Forelimb muscle (tissue), 1 donor: ENCODE measurements at regions not wholly inside any gene's neighbourhood (a gene's known extent, or its start where the extent isn't known, plus 50 kb on each side); places are given as distances from the start of the nearest gene placed in this dataset.

ENCODE experiments used
- DNase-seq: peaks from one replicate; pipeline ENCODE4 v3.0.0-alpha.2; 2013; ENCODE audit warnings: low read depth

GRCh38 chr7:121525155-121525819 lies 129.2 kb upstream of the FAM3C start:
- no peak for DNase-seq

DNA sequence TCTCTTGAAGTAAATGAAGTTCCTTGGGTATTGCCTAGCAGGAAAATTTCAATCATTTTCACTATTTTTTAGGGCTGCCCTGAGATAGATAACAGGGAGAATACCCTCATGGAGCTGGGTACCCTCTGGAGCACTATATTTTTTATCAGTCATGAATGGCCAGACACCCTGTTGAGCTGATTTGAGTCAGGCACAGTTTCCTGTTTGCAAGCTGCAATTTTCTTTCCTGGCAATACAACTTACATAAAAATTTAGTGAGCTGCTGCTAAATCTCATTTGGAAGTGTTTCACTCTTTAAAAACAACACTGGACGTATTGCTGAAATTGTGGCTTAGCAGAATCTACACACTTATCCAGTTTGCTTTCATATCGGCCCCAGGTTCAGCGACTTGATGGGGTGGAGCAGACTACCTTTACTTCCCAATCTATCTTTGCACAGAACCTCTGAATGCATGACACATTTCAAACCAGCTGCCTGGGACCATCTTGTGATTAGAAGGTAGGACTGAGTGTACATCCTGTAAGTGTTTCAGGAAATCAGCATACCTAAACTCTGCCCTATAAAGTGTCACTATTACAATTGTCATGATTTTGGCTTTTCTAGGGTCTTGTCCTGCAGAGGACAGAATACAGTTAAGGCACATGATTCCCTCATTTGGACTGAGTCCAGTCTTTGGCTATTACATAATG lies 125.7 kb upstream of the FAM3C start:
- DNase-seq: no peak

DNA sequence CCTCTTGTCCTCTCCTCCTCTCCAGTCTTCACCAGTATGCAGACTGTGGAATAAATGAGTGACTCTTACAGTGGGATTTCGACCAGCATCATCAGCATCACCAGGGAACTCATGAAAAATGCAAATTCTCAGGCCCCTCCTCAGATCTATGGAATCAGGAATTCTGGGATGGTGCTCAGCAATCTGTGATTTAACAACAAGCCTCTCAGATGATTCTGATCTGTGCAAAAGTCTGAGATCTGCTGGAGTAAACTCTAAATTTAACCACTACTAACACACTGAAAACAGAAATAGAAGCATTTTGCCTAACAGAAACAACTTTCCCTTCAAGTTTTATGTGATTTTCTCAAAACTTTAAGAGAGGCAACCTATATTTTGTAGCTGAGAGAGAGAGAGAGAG lies 124.8 kb upstream of the FAM3C start:
- DNase-seq: no peak

- DNase-seq: no peak
Observed at GRCh38 chr7:121519548-121520521, 123.7 kb upstream of the FAM3C start.

DNA sequence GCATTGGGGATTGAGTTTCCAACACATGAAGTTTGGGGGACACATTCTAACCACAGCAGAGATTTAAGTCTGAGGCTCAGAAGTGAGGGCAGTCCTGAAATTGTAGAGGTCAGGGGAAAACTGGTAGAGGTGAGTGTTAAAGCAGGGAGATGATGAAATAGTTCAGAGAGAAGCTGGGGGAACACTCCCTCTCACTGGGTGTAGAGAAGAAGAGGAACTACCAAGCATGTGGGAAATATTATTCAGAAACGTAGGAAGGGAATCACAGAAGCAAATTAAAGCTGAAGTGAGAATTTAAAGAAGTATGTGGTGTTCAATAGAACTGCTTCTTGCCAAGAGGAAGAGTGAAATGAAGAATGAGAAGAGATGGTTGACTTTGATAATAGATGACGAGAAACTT lies 121.5 kb upstream of the FAM3C start:
- no peak for DNase-seq

- no peak for DNase-seq
Observed at GRCh38 chr7:121516821-121517220, 120.7 kb upstream of the FAM3C start.

DNA sequence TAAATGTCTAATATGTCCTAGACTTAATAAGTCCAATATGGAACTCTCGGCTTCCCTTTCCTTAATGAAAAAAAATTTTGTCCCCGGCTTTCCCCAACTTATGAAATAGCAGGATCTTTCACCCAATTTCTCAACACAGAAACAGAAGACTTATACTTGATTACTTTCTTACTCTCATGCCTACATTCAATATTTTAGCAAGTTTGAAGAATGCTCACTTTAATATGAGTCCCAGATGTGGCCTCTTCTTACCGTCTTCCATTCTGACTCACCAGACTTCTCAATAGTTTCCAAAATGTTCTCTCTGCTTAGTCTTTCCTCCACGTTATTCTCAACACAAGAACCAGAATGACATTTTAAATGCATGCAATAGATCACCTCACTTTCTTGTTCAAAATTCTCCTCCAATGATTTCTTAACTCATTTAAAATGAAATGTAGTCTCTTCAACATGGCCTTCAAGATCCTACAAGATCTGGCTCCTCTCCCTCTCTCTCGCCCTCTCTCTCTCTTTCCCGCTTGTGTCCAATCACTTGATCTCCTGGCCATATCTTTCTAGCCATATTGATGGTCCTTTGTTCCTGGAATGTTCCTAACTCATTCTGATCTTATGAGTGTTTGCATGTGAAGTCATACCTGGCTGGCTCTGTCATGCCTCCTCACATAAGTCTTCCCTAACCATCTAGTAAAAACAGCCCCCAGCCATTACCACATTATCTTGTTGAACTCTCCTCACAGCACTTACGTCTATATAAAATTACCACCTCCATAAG lies 119.7 kb upstream of the FAM3C start:
- DNase-seq: no peak

DNA sequence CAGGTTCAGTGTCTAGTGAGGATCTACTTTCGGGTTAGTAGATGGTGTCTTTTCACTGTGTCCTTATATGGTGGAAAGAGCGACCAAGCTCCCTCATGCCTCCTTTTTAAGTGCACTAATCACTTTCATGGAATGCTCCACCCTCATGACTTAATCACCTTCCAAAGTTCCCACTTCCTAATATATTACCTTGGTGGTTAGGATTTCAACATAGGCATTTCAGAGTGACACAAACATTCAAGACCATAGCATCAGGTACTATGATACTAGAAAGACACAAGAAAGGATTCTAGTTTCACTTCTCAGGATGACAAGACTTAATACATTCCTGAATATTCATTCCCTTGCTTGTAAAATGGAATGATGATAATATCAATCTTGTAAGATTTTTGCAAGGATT lies 119.1 kb upstream of the FAM3C start:
- no peak for DNase-seq

GRCh38 chr7:121513105-121513504 lies 117.0 kb upstream of the FAM3C start:
- DNase-seq: no peak

DNA sequence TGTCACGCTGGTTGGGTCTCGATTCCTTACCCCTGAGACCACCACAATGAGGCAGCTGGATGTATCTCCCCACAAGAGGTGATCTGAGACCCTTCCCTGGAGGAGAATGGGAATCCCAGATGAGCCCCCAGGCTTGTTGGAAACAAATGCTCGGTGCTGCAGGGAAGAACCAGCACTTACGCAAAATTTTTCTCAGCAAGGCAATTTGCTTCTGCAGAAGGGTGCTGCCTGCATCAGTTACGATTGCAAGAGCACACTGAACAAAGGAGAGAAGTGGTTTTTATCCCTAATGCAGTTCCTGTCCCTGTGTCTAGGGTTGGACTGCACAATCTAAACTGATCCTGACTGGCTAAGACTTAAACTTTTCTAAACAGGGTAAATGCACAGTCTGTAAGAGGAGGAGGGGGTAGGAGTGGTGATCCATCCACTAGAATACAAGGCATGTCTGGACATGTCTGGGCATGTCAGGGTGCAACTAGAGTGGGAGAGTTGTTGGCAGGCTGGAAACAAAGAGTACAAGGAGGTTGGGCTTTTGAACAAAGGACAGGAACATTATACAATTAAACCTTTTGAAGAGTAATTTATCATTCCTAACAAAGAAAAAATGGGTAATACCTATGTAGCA lies 114.9 kb upstream of the FAM3C start:
- DNase-seq: no peak

GRCh38 chr7:121510302-121510701 lies 114.2 kb upstream of the FAM3C start:
- DNase-seq: no peak

DNA sequence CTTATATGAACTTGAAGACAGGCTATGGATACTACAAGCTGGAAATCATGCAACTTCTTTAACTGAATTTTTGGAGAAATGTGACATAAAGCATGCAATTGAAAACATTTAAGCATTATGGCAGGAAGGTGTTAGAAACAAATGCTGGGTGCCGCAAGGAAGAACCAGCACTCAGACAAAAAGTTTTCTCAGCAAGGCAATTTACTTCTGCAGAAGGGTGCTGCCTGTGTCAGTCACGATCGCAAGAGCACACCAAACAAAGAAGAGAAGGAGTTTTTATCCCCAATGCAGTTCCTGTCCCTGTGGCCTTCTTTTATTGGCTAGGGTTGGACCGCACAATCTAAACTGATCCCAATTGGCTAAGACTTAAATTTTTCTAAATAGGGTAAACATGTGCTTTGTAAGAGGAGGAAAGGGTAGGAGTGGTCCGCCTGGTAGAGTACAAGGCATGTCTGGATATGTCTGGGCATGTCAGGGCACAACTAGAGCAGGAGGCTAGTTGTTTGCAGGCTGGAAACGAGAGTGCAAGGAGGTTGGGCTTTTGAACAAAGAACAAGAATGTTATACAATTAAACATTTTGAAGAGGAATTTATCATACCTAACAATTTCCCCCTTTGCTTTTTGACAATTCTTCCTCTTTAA lies 109.6 kb upstream of the FAM3C start:
- DNase-seq: no peak

DNA sequence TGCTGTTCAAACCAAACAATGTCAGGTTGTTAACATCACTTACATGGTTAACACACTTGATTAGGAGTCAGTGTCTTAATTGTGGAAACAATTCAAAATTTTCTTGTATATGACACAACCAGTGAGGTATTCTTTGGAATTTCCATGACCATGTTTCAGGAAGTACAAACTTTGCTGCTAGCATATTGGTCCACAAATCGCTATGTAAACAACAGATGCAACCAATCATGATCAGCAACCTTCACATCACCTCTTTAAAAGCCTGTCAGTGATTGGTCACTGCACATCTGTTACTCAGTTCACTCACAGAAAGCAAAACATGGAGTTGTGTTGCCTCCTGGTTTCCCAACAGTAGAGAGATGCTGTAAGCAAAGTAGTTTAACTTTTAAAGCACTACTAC lies 108.9 kb upstream of the FAM3C start:
- no peak for DNase-seq

DNA sequence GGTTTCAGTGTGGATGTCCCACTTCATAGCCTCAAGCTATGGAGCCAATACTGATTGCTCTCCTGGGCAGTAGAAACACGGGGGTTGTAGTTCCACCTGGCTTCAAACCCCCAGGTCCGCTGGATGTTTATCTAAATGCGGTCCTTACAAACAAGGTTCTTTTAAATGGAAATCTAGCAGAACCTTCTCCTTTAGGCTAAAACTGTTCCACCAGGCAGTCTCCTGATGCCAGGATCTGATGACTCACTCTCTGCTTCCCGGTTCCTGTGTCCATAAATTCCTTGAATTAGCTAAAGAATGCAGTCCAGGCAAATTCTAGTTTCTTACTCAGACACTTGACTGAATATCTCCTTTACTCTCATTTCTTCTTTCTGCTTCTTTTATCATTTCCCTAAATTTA lies 108.4 kb upstream of the FAM3C start:
- DNase-seq: no peak

- no peak for DNase-seq
Observed at GRCh38 chr7:121503730-121504129, 107.6 kb upstream of the FAM3C start.

GRCh38 chr7:121503039-121503438 lies 106.9 kb upstream of the FAM3C start:
- no peak for DNase-seq

DNA sequence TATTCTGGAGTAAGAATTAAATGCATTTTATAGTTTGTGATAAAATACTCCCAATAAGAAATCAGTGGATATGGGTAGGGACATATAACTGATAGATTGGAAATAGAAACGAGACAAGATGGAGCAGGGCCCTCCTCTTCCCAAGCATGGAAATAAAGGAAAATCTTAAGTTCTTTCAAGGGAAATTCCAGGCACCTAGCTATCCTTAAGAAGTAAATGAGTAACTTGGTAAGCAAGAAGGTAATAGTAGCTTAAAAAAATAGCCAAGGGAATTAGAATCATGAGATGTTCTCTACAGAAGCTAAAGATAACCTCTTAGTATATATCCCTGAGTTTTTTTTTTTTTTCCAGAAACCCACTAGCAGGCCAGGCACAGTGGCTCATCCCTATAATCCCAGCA lies 105.5 kb upstream of the FAM3C start:
- DNase-seq: no peak

DNA sequence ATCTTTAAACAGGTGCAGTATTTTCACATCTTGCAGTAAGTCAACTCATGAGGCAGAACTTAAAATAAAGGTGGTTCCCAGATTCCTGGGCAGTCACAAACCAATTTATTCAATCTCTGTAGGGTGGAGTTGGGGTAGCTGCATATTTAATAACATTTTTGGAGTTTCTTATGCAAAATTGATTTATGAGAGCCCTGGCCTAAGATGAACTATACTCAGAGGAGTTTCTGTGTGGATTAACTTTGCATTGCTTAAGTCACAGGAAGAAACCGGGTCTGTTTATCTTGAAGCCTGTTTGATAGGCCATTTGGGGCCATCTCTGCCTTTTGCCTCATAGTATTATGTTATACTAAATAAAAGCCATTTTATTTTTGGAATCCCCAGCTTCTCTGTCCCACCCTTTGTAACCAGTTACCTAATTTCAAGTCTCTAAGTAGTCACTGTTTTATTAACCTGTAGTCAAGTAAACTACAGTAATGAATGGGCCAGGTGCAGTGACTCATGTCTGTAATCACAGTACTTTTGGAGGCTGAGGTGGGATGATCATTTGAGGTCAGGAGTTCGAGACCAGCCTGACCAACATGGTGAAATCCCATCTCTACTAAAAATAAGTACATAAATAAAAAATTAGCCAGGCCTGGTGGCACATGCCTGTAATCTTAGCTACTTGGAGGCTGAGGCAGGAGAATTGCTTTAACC lies 104.4 kb upstream of the FAM3C start:
- no peak for DNase-seq

GRCh38 chr7:121499624-121500023 lies 103.5 kb upstream of the FAM3C start:
- DNase-seq: no peak

DNA sequence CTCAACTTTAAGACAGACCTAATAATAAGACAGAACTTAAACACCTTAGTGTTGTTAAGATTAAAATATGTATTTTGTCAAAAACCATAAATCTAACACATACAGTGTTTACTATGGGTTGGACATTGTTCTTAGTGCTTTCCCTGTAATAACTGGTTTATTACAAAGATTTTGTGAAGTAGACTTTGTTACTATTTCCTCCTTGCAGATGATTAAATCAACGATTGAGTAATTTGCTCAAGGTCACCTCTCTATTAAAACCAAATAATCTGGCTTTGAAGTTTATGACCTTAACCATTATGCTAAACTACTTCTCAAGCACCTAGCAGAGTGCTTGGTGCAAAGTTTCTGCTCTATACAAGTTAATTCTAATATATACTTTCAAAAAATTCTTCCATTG lies 102.7 kb upstream of the FAM3C start:
- no peak for DNase-seq
